CD4-positive, alpha-beta T cell treated with Interleukin-17A for 1 hour (primary cell): ENCODE measurements at regions not wholly inside any gene's neighbourhood (a gene's known extent, or its start where the extent isn't known, plus 50 kb on each side); places are given as distances from the start of the nearest gene placed in this dataset.
"Not testable (repeated sequence)": the region's sequence is repeated elsewhere in the genome, so short reads cannot be mapped to it uniquely, and the experiment has no call there.

Experiments
- DNase-seq: peaks from one replicate; pipeline ENCODE4 v3.0.0-alpha.2; 2020

DNA sequence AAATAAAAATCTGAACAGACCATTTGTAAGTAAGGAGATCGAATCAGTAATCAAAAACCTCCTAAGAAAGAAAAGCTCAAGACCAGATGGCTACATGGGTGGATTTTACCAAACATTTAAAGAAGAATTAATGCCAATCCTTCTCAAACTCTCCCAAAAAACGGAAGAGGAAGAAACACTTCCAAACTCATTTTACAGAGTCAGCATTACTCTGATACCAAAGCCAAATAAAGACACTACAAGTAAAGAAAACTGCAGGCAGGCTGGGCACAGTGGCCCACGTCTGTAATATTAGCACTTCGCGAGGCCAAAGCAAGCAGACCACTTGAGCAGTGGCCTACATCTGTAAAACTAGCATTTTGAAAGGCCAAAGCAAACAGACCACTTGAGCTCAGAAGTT is 159.8 kb downstream of the DPY19L2 start:
- DNase-seq: no peak

DNA sequence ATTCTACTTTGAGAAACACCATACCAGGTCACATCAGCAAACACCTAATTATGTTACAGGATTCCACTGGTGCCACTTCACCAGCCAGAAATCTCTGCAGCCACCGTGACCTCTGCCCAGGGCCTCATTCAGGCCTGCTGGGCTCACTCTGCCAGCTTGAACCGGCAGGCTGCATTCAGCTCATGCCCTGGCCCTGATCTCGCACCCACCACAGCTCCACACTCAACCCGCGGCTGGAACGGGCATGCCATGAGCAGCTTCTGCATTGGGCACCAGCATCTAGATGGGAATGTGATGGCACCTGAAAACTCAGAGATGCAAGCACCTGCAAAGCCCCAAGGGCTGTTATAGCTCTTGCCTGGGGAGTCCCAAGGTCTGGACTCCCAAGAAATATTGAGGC is 168.7 kb downstream of the DPY19L2 start:
- DNase-seq: no peak

DNA sequence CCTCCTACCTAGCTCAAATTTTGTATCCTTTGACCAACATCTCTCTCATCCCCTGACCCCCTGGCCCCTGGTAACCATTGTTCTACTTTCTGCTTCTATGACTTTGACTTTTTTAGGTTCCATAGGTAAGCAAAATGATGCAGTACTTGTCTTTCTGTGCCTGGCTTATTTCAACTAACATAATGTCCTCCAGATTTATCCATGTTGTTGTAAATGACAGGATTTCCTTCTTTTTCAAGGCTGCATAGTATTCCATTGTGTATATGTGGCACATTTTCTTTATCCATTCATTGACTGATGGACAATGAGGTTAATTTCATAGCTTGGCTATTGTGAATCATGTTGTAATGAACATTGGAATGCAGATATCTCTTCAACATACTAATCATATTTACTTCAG is 170.1 kb downstream of the DPY19L2 start:
- no peak for DNase-seq

DNA sequence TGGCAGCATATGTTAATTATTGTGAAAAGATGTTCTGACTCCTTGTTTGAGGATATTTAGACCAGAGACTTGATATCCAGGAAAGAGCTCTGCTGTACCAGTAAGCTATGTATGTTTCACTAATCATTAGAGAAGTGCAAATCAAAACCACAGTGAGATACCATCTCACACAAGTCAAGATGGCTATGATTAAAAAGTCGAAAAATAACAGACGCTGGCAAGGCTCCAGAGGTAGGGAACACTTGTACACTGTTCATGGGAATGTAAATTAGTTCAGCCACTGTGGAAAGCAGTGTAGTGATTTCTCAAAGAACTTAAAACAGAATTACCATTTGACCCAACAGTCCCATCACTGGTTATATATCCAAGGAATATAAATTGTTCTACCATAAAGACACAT is 171.6 kb downstream of the DPY19L2 start:
- DNase-seq: no peak

DNA sequence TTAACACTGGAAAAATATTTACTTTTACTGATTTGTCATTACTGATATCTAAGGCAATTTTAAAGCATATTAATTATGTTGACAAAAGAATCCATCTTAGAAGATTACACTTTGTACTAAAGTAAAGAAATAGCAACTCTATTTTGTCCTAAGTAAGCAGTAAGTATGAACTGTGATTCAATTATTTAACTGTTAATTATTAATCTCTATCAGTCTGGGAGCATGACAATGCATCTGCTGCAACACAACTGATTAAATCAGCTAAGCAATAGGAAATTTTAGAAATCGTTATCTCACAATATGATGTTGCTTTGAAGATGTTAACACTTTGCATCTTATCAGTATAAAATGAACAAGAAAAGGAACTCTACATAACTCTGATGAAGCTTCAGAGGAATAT is 172.3 kb downstream of the DPY19L2 start:
- DNase-seq: no peak

DNA sequence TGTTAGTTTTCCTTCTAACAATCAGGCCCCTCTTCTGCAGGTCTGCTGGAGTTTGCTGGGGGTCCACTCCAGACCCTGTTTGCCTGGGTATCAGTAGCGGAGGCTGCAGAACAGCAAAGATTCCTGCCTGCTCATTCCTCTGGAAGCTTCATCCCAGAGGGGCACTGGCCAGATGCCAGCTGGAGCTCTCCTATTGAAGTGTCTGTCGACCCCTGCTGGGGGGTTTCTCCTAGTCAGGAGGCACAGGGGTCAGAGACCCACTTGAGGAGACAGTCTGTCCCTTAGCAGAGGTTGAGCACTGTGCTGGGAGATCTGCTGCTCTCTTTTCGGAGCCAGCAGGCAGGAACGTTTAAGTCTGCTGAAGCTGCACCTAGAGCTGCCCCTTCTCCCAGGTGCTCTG is 174.9 kb downstream of the DPY19L2 start:
- not testable (repeated sequence) for DNase-seq

DNA sequence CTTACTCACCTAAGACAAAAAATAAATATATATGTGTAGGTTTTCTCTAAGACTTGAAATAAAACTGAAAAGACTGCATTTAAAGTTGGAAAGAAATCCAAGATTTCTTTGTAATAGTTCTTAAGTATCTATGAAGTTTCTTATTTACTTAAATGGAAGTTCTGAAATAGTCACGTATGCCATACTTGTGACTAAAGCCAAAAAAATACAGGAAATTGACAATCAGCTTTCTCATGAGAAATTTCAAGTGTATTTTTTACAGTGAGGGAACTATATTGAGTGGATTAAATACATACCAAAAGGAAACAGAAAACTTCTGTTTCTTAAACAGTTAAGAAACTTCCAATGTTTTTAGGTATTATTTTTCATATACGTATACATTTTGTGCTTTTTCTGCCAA is 188.1 kb downstream of the DPY19L2 start:
- no peak for DNase-seq

DNA sequence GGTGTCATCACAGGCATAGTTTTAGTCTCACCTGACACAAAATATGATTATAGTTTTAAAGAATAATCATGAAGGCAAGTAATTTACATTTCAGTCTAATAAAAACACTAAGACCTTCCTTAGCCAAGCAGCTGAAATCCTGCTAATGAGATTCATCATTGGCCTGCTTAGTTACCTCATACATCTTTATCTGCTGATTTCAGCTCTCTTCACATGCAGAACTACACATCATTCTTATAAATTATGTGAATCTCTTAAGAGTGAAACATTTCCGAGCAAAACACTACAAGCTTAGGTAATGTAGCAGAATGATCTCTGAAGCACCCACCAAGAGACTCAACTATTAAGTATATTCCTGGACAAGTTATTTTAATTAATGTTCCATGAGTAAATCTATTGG is 198.1 kb downstream of the DPY19L2 start:
- no peak for DNase-seq

DNA sequence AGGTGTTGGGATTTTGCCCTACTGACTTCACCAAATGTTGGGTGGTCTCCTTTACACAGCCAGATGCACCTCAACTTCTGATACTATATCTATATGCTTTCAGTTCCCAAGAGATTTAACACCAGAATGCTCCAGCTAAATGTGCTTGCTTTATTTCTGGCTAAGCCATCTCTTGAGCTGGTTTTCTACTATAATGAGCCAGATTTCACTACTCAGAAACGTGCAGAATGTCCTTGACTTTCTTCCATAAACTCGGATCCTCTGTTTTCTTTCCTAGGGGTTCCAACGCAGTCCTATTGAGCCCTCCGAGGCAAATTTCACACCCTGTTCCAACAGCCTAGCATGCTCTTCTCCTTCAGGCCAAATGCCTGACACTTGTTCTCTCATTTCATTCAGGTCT is 200.3 kb downstream of the DPY19L2 start:
- no peak for DNase-seq

DNA sequence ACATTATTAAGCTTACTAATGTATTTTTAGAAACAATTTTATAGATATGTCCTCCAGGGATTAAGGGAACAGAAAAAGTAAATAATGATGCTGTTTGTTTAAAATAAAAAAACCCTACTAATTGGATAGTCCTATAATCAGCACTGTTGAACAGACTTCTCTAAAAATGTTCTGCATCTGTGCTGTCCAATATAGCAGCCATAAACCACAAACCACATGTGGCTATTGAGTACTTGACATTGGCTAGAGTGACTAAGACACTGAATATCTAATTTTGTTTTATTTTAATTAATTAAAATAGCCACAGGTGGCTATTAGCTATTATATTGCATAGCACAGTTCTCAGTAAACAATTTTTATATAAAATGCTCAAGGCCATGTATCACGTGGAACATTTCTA is 210.4 kb downstream of the DPY19L2 start:
- no peak for DNase-seq

DNA sequence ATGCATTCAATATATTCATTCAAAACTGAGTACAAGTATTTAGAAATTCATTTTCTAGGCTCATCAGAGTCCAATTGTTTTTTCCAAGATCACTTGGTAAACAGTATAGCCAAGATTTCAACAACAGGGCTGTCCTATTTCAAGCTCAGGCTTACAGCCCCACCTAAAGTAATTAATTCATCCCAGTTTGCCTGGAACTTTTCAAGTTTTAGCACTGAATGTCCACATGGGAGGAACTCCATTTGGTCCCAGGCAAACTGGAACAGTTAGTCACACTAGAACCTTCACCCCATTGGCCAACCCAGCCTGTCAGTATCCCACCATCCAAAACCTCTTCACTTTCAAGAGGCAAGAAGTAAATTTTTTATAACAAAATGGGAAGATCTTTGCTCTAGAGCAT is 210.9 kb downstream of the DPY19L2 start:
- DNase-seq: no peak

DNA sequence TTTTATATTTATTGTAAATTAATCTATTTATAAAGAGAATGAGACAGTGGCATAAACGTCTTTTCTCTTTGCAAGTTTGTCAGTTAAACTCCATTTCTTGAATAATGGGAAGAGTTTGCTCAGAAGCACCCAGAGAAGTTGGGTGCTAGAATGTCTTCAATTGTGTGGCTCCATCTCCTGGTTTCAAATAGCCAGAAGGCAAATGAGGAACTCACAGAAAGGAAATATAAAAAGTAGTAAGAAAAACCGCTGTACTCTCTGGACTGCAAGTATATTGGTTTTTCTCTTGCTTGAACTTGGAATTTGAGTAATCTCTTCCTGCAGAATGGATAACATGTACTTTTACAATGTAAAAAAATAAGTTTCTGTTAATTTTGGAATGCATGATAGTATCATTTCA is 217.5 kb downstream of the DPY19L2 start:
- DNase-seq: no peak

DNA sequence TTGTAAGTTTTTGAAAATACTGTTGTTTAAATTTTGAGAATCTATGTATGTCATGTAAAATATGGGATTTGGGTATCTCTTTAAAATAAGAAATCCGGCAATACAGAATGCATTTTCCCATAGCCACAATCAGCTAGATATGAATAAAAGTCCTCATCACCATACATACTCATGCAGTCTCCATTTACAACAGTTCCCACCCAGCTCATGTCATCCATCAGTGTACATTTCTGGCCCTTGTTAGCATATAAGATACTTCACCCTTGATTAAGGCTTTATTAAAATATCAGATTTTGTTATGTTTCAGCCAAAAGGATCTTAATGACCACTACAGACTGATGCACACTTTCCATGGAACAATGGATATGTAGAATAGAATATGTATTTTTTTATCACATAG is 218.0 kb downstream of the DPY19L2 start:
- no peak for DNase-seq

DNA sequence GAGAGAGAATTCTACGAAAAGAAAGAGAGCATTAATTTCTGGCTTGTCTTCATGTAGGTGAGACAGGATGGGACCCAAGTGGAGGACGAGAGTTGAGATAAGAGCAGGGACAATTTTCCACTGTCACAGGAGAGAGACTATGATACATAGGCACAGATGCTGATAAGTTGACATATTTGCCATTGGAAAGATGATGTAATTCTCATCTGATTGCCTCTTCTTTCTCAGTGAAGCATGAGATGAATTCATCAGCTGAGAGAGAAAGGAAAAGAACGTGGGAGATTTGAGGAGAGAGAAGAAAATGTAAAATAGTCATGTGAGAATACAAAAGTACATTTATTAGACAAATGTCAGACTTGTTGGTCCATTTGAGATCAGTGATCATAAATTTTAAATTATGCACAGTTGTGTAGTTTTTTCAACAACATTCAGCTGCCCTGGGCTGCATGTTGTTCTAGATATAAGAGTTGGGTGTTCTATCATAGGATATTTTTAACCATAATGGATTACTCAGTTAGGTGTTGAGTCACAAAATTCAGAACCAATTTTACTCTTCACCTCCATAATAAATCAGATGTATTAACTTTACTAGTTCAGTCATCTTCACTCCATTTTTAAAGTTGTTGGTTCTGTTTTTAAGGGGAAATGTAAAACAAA is 222.9 kb downstream of the DPY19L2 start:
- DNase-seq: no peak

DNA sequence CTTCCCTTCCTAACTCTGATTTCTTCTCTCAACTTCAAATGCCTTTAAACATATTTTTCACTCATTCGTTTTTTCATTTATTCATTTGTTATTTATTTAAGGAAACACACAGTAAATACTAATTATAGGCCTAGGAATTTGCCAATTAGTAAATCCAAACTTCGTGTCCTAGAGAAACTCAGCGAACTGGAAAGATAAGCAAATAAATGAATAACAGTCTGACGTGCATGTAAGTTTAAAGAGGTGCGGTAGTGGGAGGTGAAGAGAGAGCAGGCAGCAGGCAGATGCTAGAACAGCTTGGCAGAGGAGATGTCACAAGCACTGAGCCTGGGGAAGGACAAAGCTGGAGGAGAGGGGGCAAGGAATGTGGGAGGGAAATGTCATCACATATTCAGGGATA is 228.2 kb downstream of the DPY19L2 start:
- DNase-seq: no peak

DNA sequence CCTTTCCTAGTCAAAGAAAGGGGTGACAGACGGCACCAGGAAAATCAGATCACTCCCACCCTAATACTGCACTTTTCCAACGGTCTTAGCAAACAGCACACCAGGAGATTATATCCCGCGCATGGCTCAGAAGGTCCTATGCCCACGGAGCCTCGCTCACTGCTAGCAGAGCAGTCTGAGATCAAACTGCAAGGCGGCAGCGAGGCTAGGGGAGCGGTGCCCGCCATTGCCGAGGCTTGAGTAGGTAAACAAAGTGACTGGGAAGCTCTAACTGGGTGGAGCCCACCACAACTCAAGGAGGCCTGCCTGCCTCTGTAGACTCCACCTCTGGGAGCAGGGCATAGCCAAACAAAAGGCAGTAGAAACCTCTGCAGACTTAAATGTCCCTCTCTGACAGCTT is 233.9 kb downstream of the DPY19L2 start:
- not testable (repeated sequence) for DNase-seq

DNA sequence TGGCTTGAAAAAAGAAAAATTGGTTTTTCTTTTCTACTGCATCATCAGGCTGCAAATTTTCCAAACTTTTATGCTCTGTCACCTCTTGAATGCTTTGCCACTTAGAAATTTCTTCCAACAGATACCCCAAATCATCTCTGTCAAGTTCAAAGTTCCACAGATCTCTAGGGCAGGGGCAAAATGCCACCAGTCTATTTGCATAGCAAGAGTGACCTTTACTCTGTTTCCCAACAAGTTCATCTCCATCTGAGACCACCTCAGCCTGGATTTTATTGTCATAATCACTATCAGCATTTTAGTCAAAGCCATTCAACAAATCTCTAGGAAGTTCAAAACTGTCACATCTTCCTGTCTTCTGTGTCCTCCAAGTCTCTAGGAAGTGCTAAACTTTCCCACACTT is 240.3 kb downstream of the DPY19L2 start:
- not testable (repeated sequence) for DNase-seq

DNA sequence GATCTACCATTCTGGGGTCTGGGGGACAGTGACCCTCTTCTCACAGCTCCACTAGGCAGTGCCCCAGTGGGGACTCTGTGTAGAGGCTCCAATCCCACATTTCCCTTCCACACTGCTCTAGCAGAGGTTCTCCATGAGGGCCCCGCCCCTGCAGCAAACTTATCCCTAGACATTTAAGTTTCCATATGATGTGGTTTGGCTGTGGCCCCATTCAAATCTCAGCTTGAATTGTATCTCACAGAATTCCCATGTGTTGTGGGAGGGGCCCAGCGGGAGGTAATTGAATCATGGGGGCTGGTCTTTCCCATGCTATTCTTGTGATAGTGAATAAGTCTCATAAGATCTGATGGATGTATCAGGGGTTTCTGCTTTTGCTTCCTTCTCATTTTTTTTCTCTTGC is 241.3 kb downstream of the DPY19L2 start:
- not testable (repeated sequence) for DNase-seq

DNA sequence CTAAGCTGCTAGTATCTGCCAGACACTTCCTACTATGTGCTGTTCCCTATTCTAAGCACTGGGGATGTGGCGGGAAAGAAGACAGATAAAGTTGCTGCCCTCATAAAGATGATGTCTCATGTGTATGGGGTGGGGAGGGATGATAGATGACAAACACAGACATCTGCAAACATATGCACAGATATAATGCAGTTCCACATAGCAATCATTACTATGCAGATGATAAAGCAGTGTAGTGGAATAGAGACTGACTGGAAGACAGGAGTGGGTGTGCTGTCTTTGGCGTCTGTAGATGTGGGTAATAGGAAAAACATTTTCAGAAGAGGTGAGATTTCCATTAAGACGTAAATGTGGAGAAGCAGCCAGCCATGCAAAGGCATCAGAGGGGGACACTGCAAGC is 243.6 kb downstream of the DPY19L2 start:
- no peak for DNase-seq

DNA sequence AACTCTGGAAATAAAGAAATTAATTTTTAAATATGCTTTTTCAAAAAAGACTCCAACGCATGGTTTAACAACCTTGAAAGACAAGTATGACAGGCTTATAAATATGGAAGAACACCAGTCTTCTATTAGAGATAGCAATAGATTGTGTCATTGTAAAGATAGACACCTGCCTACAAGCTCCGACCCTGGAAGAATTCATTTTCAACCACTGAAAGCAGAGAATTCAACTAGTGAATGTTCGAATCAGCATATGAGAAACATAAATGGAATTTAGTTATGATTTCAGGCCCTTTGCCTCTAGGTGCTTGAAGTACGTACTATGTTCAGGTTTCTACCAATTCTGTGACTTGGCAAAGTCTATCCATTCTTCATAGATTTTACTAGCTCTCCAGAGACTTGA is 244.5 kb downstream of the DPY19L2 start:
- DNase-seq: no peak

DNA sequence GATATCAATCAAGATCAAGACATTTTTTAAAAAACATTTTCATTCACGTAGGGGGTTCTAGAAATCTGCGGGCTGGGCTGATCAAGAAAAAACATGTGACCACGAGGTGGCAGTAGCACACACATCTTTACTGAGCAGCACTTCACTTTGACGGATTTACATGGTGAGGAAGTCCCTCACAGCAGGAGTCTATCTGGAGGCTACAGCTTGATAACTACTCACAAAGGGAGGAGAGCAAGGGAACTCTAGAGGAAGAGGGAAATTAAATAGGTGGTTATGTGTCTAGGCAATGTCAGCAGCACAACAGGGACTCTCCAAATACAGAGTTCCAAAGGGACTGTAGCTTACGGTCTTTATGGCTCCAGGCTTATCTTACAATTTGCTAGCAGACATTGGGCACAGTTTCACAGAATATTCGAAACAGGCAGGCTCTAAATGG is 248.1 kb downstream of the DPY19L2 start:
- peak; percentile 33 for DNase-seq

DNA sequence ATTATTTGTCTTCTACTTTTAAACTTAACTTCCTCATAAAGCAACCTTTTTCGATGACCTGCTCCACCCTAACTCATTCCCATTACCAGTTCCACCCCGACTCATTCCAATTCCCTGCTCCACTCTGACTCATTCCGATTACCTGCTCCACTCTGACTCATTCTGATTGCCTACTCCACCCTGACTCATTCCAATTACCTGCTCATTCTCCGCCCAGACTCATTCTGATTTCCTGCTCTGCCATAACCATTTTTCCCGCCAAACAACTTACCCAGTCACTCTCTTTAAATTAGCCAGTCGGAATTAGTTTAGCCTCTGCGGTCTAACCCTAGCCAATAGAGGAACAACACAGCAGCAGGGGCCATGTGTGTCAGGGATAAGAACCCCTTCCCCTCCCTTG is 249.1 kb downstream of the DPY19L2 start:
- no peak for DNase-seq

DNA sequence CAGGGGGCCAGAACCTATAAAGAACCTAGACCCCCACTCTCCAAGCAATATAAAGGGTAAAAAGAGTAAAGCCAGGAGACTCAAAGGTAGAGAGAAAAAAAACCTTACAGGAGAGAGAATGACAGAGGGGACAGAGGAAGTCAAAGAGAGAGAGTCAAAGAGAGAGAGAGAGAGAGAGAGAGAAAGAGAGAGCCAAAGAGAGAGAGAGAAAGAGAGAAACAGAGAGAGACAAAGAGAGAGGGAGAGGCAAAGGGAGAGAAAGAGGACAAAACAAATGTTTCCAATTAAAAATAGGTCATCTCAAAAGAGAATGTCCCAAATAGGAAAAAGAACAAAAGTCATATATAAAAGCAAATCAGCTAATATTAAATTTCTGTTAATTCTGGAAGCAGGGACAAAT is 251.5 kb downstream of the DPY19L2 start:
- no peak for DNase-seq

DNA sequence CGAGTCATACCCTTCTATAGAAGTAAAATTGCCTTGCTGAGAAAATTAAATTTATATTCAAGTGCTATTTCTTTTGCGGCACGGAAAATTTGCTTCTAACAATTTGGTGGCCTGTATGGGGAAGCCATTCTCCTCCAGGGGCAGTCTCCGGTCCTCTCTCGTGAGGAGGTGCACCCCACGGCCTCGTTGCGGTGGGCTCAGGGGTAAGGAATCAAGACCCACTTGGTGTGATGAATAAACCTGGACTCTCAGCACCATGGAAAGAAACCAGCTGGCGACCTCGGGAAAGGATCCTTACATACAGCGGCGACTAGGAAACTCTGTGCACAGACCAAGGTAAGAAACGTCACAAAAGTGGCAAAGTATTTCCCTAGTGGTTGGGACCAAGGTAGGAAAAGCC is 252.9 kb downstream of the DPY19L2 start:
- no peak for DNase-seq

DNA sequence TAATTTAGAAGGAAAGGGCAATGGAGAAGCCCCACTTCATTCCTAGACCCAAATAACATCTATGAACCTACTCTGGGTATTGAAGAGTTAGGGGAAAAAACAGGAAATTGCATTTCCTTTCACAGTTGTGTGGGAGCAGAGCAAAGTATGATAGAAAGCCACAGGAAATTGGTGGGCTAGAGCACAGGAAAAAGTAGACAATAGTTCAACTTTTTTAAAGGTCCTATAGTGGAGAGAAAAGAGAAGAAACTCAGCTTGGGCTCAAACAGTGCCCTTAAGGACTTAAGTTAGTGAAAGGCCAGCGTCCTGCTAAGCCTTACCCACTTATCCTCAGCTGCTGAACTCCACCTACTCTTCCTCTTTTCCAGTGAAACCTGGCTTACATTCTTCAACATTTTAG is 258.1 kb downstream of the DPY19L2 start:
- no peak for DNase-seq

DNA sequence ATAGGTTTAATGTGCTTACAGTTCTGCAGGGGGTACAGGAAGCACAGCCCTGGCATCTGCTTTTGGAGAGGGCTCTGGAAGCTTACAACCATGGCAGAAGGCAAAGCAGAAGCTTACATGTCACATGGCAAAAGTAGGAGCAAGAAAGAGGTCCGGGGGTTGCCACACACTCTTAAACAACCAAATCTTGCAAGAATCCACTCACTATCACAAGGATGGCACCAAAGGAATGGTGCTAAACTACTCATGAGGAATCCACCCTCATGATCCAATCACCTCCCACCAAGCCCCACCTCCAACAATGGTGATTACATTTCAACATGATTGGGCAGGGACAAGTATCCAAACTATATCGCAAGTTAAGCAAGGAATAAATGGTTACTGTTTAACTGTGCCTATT is 255.8 kb upstream of the AVPR1A start:
- DNase-seq: no peak
